ENCODE measurements at regions not wholly inside any gene's neighbourhood (a gene's known extent, or its start where the extent isn't known, plus 50 kb on each side); places are given as distances from the start of the nearest gene placed in this dataset.
"Not testable (repeated sequence)": the region's sequence is repeated elsewhere in the genome, so short reads cannot be mapped to it uniquely, and the experiment has no call there.

- H3K27ac ChIP-seq (ENCODE audit: low read depth, low read length), result no peak overlapping the region
- H3K9ac ChIP-seq (ENCODE audit: low read length), result no peak overlapping the region
- H3K4me3 ChIP-seq (ENCODE audit: low read length), result no peak overlapping the region
- no peaks in the 10 kb centered on the region for H3K36me3 ChIP-seq (ENCODE audit: control insufficient read depth, insufficient read depth, low read length)
- no peaks in the 10 kb centered on the region for H3K4me1 ChIP-seq (ENCODE audit: control insufficient read depth, insufficient read depth, low read length)
- H3K27me3 ChIP-seq (ENCODE audit: control insufficient read depth, insufficient read depth, low read length), result no peaks in the 10 kb centered on the region
Measured at GRCh38 chr2:192413812-192414681, 219.3 kb upstream of the TMEFF2 start.

DNA sequence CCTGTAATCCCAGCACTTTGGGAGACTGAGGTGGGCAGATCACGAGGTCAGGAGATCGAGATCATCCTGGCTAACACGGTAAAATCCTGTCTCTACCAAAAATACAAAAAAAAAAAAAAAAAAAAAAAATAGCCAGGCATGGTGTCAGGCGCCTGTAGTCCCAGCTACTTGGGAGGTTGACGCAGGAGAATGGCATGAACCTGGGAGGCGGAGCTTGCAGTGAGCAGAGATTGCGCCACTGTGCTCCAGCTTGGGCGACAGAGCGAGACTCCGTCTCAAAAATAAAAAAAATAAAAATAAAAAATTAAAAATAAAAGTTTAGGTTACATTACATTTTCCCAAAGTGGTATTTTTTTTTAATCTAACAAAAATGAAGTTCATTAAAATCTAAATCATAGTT is 218.1 kb upstream of the TMEFF2 start:
- not testable (repeated sequence) for H3K27me3 ChIP-seq (ENCODE audit: control insufficient read depth, insufficient read depth, low read length); H3K9ac ChIP-seq (ENCODE audit: low read length); H3K27ac ChIP-seq (ENCODE audit: low read depth, low read length); H3K36me3 ChIP-seq (ENCODE audit: control insufficient read depth, insufficient read depth, low read length); H3K4me3 ChIP-seq (ENCODE audit: low read length); H3K4me1 ChIP-seq (ENCODE audit: control insufficient read depth, insufficient read depth, low read length)

- no peak overlapping the region for H3K4me3 ChIP-seq (ENCODE audit: low read length)
- no peaks in the 10 kb centered on the region for H3K4me1 ChIP-seq (ENCODE audit: control insufficient read depth, insufficient read depth, low read length)
- H3K27ac ChIP-seq (ENCODE audit: low read depth, low read length), result no peak overlapping the region
- H3K27me3 ChIP-seq (ENCODE audit: control insufficient read depth, insufficient read depth, low read length), result no peaks in the 10 kb centered on the region
- no peaks in the 10 kb centered on the region for H3K36me3 ChIP-seq (ENCODE audit: control insufficient read depth, insufficient read depth, low read length)
- H3K9ac ChIP-seq (ENCODE audit: low read length), result no peak overlapping the region
Measured at GRCh38 chr2:192412394-192412793, 217.7 kb upstream of the TMEFF2 start.

DNA sequence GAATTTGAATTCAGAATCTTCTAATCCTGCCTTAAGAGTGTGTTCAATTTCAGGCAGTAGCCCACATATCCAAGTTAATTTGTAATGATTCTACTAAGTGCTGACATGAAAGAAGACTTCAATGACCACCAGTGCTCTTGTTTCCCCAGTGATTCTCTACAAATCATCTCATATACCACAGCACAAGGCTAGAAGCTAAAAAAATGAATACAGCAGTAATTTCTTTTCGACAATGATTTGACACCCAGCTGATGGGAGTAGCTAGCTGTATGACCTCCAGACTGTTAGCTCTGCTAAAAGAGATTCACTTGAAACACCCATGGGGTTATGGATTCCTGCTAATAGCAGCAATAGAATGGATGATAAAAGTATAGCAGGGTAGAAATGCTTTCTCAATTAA is 217.0 kb upstream of the TMEFF2 start:
- no peak overlapping the region for H3K27ac ChIP-seq (ENCODE audit: low read depth, low read length)
- H3K9ac ChIP-seq (ENCODE audit: low read length), result no peak overlapping the region
- no peaks in the 10 kb centered on the region for H3K27me3 ChIP-seq (ENCODE audit: control insufficient read depth, insufficient read depth, low read length)
- H3K36me3 ChIP-seq (ENCODE audit: control insufficient read depth, insufficient read depth, low read length), result no peaks in the 10 kb centered on the region
- no peaks in the 10 kb centered on the region for H3K4me1 ChIP-seq (ENCODE audit: control insufficient read depth, insufficient read depth, low read length)
- no peak overlapping the region for H3K4me3 ChIP-seq (ENCODE audit: low read length)

DNA sequence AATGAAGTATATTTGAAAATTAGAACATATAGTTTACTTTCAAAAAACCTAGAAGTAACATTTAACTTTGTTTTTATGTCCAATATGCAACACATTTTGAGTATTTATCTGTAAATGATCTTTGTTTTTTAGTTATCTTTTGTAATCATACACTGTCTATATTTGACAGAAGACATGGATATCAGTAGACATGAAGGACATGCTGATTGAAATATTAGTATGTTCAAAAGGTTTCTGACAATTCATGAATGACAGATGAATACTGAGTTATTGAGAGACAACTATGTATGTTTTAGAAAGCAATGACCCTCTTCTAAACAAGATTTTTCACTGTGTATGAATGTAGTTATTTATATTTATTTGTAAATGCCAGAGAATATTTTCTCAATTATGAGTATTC is 215.6 kb upstream of the TMEFF2 start:
- H3K4me3 ChIP-seq (ENCODE audit: low read length), result no peak overlapping the region

GRCh38 chr2:192407692-192408091 is 213.0 kb upstream of the TMEFF2 start:
- Histone ChIP-seq H3K9ac (ENCODE audit: low read length) (no peak overlapping the region), H3K4me1 (ENCODE audit: control insufficient read depth, insufficient read depth, low read length) (no peaks in the 10 kb centered on the region), H3K36me3 (ENCODE audit: control insufficient read depth, insufficient read depth, low read length) (no peaks in the 10 kb centered on the region), H3K27ac (ENCODE audit: low read depth, low read length) (no peak overlapping the region), H3K27me3 (ENCODE audit: control insufficient read depth, insufficient read depth, low read length) (no peaks in the 10 kb centered on the region), H3K4me3 (ENCODE audit: low read length) (no peak overlapping the region)

More for the DNA sequence above, 215.6 kb upstream of the TMEFF2 start:
- no peak overlapping the region for H3K9ac ChIP-seq (ENCODE audit: low read length)
- H3K4me1 ChIP-seq (ENCODE audit: control insufficient read depth, insufficient read depth, low read length), result no peaks in the 10 kb centered on the region
- H3K36me3 ChIP-seq (ENCODE audit: control insufficient read depth, insufficient read depth, low read length), result no peaks in the 10 kb centered on the region
- no peaks in the 10 kb centered on the region for H3K27me3 ChIP-seq (ENCODE audit: control insufficient read depth, insufficient read depth, low read length)
- H3K27ac ChIP-seq (ENCODE audit: low read depth, low read length), result no peak overlapping the region

GRCh38 chr2:192398236-192398635 is 203.5 kb upstream of the TMEFF2 start:
- no peaks in the 10 kb centered on the region for H3K4me1 ChIP-seq (ENCODE audit: control insufficient read depth, insufficient read depth, low read length)
- no peak overlapping the region for H3K27ac ChIP-seq (ENCODE audit: low read depth, low read length)
- H3K36me3 ChIP-seq (ENCODE audit: control insufficient read depth, insufficient read depth, low read length), result no peaks in the 10 kb centered on the region

GRCh38 chr2:192394605-192395004 is 199.9 kb upstream of the TMEFF2 start:
- no peaks in the 10 kb centered on the region for H3K27me3 ChIP-seq (ENCODE audit: control insufficient read depth, insufficient read depth, low read length)
- H3K9ac ChIP-seq (ENCODE audit: low read length), result no peak overlapping the region
- H3K27ac ChIP-seq (ENCODE audit: low read depth, low read length), result no peak overlapping the region
- no peak overlapping the region for H3K4me3 ChIP-seq (ENCODE audit: low read length)
- no peaks in the 10 kb centered on the region for H3K4me1 ChIP-seq (ENCODE audit: control insufficient read depth, insufficient read depth, low read length)
- no peaks in the 10 kb centered on the region for H3K36me3 ChIP-seq (ENCODE audit: control insufficient read depth, insufficient read depth, low read length)

More at GRCh38 chr2:192398236-192398635, 203.5 kb upstream of the TMEFF2 start:
- H3K9ac ChIP-seq (ENCODE audit: low read length), result no peak overlapping the region
- no peaks in the 10 kb centered on the region for H3K27me3 ChIP-seq (ENCODE audit: control insufficient read depth, insufficient read depth, low read length)
- H3K4me3 ChIP-seq (ENCODE audit: low read length), result no peak overlapping the region

DNA sequence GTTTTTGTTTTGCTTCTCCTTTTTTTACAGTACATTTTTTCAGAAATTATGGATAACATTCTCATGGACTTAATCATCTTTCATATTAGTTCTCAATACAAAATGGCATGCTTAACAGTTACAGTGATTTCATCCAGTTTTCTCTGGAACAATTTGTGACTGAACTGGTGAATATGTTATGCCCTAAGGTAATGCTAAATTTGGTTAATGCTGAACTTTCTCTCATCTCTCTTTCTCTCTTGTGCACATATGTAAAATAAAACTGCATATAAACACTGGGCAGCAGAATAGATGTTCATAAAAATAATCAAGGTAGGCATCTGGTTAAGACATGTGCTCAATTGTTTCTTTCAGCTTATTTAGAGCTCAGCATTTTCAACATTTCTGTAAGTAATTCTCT is 196.3 kb upstream of the TMEFF2 start:
- no peak overlapping the region for H3K27ac ChIP-seq (ENCODE audit: low read depth, low read length)
- H3K4me3 ChIP-seq (ENCODE audit: low read length), result no peak overlapping the region

GRCh38 chr2:192390401-192390800 is 195.7 kb upstream of the TMEFF2 start:
- no peaks in the 10 kb centered on the region for H3K36me3 ChIP-seq (ENCODE audit: control insufficient read depth, insufficient read depth, low read length)
- no peaks in the 10 kb centered on the region for H3K27me3 ChIP-seq (ENCODE audit: control insufficient read depth, insufficient read depth, low read length)
- no peaks in the 10 kb centered on the region for H3K4me1 ChIP-seq (ENCODE audit: control insufficient read depth, insufficient read depth, low read length)
- H3K4me3 ChIP-seq (ENCODE audit: low read length), result no peak overlapping the region
- no peak overlapping the region for H3K9ac ChIP-seq (ENCODE audit: low read length)
- H3K27ac ChIP-seq (ENCODE audit: low read depth, low read length), result no peak overlapping the region

More for the DNA sequence above, 196.3 kb upstream of the TMEFF2 start:
- Histone ChIP-seq H3K36me3 (ENCODE audit: control insufficient read depth, insufficient read depth, low read length) (no peaks in the 10 kb centered on the region), H3K27me3 (ENCODE audit: control insufficient read depth, insufficient read depth, low read length) (no peaks in the 10 kb centered on the region), H3K4me1 (ENCODE audit: control insufficient read depth, insufficient read depth, low read length) (no peaks in the 10 kb centered on the region), H3K9ac (ENCODE audit: low read length) (no peak overlapping the region)

DNA sequence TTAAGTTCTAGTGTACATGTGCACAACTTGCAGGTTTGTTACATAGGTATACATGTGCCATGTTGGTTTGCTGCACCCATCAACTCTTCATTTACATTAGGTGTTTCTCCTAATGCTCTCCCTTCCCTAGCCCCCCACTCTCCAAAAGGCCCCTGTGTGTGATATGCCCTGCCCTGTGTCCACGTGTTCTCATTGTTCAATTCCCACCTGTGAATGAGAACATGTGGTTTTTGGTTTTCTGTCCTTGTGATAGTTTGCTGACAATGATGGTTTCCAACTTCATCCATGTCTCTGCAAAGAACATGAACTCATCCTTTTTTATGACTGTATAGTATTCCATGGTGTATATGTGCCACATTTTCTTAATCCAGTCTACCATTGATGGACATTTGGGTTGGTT is 189.5 kb upstream of the TMEFF2 start:
- H3K4me3 ChIP-seq (ENCODE audit: low read length); H3K27me3 ChIP-seq (ENCODE audit: control insufficient read depth, insufficient read depth, low read length); H3K36me3 ChIP-seq (ENCODE audit: control insufficient read depth, insufficient read depth, low read length); H3K27ac ChIP-seq (ENCODE audit: low read depth, low read length); H3K9ac ChIP-seq (ENCODE audit: low read length); H3K4me1 ChIP-seq (ENCODE audit: control insufficient read depth, insufficient read depth, low read length): not testable (repeated sequence)

GRCh38 chr2:192381082-192381481 is 186.3 kb upstream of the TMEFF2 start:
- Histone ChIP-seq H3K27me3 (ENCODE audit: control insufficient read depth, insufficient read depth, low read length) (no peaks in the 10 kb centered on the region), H3K9ac (ENCODE audit: low read length) (no peak overlapping the region), H3K4me1 (ENCODE audit: control insufficient read depth, insufficient read depth, low read length) (no peaks in the 10 kb centered on the region), H3K36me3 (ENCODE audit: control insufficient read depth, insufficient read depth, low read length) (no peaks in the 10 kb centered on the region), H3K4me3 (ENCODE audit: low read length) (no peak overlapping the region), H3K27ac (ENCODE audit: low read depth, low read length) (no peak overlapping the region)

- Histone ChIP-seq H3K4me1 (ENCODE audit: control insufficient read depth, insufficient read depth, low read length) (no peaks in the 10 kb centered on the region), H3K27me3 (ENCODE audit: control insufficient read depth, insufficient read depth, low read length) (no peaks in the 10 kb centered on the region)
Measured at GRCh38 chr2:192379736-192380135, 185.0 kb upstream of the TMEFF2 start.

More at GRCh38 chr2:192379736-192380135, 185.0 kb upstream of the TMEFF2 start:
- Histone ChIP-seq H3K4me3 (ENCODE audit: low read length) (no peak overlapping the region), H3K27ac (ENCODE audit: low read depth, low read length) (no peak overlapping the region), H3K9ac (ENCODE audit: low read length) (no peak overlapping the region), H3K36me3 (ENCODE audit: control insufficient read depth, insufficient read depth, low read length) (no peaks in the 10 kb centered on the region)
